ENCODE measurements at regions not wholly inside any gene's neighbourhood (a gene's known extent, or its start where the extent isn't known, plus 50 kb on each side); places are given as distances from the start of the nearest gene placed in this dataset.

DNA sequence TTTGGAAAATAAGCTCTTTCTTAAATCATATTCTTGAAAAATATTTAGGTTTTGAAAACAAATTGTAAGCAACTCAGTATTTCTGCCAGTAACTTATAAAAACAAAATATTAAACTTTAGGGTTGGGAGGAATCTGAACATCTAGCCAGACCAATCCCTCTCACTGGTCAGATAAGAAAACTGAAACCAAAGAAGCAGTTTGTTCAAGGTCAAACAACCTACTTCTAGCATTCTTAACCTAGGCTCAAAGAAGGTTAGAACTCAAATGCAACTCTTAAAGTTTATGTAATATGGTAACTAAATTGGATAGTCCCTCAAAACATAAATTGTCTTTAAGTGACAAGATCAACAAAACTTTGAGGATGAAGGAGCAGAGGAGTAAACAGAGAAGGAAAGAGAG lies 374.9 kb upstream of the TNC start:
- no peak for DNase-seq

DNA sequence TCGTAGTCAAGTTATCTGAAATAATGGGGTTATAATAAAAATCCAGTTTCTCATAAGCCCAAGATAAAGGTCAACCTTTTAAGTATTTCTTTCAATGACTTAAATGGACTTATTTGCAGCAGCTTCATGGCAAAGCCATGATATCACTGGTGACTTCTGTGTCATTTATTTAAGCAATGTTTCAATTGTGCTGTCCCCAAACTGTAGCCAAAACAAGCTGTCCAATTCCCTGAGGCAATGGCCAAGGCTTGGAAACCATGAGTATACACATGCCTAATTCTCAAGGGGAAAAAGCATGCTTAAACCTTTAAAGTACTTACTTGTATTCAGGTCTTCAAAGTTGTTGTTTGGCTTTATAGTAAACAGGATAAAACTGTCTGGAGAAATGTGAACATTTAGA lies 376.4 kb upstream of the TNC start:
- no peak for DNase-seq

DNA sequence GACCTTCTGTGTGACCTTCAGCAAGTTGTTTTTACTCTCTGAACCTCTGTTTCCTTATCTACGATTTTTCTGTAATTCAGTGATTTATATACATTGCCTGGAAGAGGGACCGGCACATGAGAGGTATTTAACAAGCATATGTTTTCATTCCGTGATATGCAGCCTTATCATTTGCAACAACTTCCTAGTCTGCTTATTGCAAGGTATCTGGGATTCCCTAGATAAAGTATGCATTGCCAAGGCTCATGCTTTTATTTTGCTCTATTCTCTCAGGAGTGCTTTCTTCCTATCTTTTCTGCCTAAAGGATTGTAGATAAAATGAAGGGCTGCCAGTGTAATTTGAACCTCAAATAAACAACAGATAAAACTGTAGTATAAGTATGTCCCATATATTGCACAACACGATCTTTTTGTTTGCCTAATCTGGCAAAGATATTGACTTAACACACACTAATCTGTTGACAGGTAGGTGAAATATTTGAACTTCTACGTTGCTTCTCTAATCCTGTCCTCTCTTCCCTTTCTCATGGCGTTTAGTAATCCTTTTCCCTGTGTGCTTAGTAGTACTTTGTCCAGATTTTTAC lies 377.2 kb upstream of the TNC start:
- no peak for DNase-seq

DNA sequence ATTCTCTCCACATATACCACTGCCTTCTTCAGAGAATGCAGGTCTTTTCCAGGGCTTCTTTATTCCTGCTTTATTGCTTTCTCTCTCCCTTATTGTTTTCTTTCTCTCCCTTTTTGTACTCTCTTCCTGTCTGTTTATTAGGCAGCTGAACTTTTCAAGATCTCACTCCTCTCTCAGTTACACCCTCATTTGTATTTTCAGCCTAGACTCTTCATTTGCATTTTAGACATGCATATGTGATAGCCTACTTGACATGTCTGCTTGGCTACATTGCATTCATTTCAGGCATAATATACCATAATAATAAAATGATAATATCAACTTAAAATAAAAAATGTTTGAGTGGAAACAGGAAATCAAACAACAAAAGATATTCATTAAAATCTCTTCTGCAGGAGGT lies 377.9 kb upstream of the TNC start:
- no peak for DNase-seq

DNA sequence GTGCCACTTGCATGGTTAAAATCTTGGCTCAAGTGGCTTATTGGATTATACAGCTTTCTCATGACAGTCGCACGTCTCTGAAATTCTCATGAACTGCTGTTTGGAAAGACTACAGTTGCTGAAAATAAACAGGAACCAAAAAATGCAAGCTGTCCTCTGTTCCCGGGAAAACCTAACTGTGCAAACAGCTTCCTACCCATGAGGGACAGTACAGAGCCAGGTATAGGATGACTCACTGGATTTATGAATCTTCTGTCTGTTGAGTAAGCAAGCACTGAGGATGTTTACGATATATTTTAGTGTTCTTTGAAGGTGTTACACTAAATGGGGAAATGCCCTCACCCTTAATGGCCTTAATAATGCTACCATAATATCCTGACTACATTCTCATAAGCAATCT lies 380.3 kb upstream of the TNC start:
- no peak for DNase-seq

DNA sequence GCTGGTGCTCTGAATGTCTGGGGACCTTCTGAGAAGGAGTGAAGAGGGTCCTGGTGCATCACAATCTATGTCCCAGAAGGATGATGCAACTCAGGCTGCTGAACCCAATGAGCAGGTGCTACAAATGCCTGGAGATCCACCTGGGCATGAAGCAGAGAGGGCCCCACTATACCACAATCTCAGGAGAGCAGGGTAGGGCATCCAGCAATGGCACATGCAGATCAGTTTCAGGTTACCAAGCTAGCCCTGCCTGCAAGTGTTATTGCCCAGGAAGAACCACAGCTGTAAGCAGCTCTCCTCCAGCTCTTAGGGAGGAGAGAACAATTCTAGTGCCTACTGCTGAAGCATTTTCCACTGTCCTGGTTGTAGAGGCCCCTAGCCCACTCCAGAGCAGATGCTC lies 389.2 kb upstream of the TNC start:
- DNase-seq: no peak

DNA sequence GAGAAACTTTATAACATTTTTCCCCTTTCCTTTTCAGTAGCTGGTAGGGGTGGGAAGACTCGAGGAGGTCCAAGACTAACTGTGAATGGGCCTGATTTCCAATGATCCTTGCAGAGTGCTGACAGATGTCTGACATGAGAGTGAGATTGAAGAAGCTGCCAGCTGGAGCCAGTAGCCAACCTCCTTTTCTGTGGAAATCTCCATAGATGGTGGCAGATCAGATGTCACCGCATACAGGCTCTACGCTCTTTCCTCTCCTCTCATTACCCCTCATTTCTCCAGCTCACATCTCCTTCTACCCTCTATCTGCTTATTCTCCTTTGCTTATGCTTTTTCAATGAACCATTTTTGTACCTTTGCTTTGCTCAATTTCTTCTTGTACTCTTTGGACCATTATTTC lies 395.2 kb upstream of the TNC start:
- no peak for DNase-seq

DNA sequence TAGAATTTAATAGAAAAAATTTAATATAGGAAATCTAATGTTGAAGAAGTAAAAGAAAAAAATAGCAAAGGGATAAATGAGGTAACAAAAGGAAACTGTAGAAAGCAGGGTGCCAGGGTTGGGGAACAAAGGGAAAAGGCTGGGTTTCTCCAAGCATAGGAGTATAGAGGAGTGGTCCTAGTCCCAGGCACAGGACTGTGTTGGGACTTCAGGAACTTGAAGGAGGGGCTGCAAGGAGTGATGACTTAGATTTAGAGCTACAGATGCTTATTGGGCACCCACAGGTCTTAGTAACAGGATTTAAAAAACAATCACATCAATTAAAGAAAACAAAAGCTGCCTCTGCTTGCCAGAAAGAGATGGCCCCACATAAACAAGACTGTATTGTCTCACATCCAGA lies 396.5 kb upstream of the TNC start:
- DNase-seq: no peak

DNA sequence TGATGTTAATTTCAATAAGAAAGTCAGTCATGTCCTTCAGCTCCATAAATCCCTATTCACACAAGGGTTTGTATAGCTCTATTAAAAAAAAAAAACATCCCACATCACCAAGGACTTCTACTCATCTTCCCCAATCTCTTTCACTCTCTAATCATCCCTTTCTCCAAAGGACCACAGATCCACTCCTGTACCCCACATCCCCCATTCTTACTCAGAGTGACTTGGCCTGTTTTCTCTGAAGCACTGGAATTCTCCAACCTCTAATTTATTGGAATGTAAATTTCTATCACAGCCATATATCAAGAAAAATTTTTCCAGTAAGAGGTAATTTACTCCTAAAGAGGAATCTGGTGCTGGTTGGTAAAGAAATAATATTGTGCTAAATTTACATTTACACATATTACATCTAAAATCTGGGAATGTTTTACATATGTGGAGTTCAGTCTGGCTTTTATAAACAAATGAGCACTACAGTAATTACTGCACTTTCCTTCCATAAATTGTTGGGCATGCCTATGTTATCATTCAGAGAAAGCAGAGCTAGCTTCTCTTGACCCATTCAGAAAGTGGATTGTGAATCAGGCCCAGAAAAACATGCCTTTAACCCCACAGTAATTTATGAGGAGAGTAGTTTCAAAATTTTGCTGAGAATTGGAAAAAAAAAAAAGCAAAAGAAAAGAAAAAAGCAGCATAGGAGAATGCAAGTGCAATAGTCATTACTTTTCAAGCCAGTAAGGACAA lies 399.5 kb upstream of the TNC start:
- DNase-seq: no peak

DNA sequence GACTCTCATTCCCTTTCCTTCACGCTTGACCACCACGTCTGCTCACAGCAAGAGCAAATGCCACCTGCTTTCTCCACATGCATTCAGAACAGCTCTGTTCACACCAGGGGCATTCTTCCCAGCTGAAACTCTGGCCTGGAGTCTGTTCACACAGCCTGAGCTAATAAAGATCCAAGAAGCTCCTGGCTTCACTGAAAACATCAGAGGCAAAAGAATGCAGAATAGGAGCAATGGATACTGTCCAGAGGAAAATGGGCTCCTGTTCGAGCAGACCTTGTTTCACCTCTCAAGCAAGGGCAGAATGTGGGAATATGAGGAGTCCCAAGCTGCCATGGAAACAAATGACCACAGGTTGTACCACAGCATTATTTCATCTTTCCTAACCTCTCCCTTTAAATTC lies 402.7 kb upstream of the TNC start:
- DNase-seq: no peak

DNA sequence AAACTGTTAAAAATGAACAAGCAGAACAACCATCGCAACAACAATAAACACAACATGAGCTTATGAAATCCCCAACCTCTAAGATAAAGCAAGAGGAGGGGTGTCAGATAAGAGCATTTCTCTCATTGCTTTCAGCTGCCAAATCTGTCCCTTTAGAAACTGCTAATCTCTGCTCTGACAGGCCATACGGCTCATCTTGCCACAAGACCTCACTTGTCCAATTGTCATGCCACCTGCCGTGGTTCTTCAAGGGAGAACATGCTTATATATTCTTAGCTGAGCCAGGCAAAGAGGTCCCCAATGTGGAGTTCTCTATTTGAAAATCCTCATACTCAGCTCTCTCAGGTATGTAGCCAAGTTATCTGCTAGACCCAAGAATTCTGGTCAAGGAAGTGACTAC lies 405.0 kb upstream of the TNC start:
- DNase-seq: no peak

DNA sequence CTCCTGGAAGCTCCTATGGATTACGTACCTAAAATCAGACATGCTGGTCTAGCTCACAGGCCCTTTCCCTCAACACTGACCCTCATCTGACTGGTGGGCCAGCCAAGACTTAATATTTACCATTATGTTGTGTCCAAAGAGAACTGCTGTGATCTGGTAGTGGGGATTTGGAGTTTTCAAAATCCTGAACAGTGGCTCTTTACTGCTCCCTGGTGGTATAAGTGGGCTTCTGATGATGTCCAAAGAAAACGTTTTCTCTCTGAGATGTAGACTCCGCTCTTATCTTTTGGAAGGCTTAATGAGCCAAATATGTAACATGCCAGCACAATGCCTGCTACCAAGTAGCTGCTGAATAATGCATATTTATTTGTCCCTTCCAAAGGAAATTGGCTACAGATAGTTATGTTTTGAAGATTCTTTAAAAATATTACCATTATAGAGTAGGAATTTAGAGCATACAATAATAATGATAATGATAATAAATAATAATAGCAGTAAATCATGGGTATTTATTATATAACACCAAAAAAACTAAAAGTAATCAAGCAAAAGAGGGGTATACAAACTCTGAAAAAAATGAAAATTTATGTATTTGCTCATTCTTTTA lies 406.6 kb upstream of the TNC start:
- no peak for DNase-seq

DNA sequence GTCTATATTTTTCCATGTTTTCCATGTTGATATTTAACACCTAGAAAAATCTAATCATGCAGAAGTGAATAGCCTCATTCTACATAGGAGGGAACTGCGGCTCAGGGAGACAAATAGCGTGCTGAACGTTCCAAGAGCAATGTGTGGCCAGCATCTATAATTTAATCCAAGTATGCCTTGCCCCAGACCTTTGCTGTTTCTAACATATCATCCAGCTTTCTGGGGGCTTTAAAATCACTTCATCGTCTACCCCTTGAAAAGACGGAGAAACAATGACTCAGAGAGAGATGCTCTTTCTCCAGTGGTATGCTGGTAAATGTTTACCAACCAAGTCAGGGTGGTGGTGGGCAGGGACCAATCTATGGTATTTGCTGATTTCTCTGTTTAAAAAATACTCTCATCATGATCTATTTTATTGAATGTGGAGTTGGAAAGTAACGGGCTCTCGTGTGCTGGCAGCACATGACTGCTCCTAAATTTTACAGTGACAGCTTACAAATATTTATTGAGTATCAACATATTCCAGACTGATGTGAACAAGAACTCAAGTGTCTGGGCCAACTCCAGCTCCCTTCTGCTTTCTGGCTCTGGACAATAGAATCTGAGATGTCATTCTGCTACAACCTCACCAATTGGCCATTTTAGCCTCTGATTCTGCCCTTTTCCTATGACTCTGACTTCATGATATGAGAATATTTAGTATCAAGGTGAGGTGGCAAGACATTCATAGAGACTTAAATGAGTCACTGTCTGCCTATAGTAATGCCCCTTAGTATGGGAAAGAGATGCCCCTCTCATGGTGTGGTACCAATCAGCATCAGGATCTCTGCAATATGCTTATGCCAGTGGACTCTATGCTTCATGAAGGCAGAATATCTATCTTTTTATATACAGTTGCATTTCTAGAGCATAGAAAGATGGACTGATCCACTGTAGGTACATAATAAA lies 407.4 kb upstream of the TNC start:
- DNase-seq: no peak

DNA sequence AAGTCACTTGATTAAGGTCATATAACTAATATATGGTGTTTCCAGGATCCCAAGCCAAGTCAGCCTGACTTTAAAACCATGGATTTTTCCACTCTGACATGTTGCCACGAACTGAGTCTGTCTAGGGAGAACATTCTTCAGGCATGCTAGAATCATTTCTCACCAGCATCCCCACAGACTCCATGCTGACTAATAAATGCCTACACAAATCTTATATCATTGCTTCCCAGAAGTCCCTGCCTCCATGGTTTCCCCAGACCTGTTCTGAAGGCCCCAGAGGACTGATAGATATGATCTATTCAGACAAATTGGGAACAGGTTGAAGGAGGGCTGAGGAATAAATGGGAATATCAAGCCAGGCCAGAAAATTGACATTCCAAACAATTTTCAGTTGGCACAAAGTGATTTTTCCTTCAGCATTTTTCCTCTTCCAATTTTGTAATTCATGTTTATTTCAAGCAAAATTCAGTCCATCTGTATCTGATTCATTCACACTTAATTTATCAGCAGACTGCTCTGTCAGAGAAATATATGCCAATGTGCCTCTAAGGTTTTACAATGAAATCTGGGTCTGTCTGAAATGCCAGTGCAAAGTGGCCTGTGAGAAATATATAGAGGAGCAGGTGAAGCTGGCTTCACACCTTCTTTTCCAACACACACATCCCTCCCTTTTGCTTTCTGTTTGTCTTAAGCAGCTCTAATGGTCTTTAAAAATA lies 413.6 kb upstream of the TNC start:
- DNase-seq: no peak

DNA sequence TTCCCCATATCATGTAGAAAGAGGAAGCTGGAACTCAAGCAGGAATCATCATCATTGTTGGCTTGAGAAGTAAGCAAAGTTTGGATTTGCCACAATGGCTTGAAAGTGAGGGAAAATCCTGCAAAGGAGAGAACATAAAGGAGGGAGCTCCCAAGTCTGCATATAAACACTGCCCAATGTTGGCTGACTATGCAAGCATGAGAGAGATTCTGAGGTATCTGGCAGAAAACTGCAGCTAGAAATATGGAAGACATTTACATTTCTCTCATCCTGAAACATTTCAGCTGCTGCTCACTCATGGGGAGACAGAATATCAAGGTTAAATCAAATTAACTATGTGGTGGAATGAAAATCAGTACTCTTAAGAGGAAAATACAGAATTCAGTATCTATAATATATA lies 415.6 kb upstream of the TNC start:
- no peak for DNase-seq

DNA sequence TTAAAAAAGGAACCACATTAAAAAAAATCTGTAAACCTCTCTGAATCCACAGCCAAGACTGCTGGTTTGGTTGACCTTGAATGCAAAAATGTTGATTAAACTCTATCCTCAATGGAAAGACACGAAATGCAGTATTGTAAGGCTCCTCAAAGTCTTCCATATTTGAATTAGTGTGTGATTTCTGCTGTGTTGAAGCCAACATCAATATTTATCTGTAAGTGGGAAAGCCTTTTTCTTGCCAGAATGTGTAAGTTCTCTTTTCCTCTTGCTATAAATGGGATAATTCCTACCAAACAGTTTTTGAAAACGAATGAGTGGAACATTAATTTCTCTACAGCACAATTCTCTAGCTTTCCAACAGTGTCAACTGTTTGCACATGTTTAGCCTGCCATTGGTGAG lies 422.1 kb upstream of the TNC start:
- no peak for DNase-seq

DNA sequence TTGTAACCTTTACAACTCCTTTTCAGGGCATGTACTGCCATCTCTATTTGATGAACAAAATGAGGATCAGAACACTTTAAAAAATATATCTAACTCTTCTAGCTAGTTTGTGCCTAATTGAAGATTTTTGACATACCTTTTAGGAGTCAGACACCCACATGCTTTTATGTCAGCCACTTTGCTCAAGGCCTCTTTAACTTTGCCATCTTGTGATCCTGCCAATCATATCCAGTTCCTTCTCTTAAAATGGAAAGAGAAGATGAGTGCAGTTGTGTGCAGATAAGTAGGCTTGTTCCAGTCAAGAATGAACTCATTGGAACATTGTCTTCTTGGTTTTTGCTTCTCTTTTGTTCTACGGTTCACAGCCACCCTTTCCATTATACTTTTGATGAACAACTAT lies 425.6 kb upstream of the TNC start:
- DNase-seq: no peak

DNA sequence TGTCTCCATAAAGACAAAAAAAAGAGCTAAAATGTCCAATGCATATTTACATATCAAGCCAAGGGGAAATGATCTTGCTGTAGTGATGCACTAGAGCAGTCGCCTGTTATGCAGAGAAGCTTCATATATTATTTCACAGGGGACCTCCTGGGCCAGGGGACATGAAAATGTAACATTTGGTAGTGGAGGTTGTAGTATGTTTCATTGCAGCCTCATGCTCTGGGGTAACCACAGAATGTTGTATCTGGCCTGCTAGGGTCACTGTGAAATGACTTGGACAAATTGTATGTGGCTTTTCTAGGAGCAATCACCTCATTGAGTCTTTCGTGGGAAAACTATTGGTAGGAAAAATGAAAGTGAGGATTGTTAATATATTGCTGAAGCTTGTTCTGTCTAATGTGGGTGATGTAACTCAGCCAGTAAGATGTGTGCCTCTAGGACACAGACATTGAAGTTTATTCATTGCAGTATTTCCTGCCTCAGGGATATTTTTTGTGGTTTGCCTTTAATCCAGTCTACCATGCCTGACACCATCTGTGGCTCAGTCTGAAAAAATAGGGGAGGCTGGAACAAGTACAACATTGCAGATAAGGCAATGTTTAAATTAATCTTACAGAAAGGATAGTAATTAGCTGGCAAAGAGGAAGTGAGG lies 430.8 kb upstream of the TNC start:
- no peak for DNase-seq

DNA sequence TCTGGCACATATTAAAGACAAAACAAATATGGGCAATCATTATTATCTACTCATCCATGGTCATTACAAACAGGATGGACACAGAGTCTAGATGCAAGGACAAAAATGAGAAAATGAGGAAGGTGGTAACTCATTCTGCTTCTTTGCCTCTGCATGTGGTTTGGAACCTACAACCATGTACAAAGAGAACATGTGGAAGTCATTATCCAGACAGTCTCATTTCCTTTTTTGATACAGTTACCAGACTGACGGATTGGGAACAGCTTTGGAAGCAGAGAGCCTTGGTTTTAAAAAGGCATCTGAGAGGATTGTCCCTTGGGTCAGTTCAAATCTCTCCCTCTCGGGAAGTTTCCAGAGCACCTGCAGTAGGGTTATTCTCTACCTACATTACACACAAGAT lies 433.4 kb upstream of the TNC start:
- no peak for DNase-seq

DNA sequence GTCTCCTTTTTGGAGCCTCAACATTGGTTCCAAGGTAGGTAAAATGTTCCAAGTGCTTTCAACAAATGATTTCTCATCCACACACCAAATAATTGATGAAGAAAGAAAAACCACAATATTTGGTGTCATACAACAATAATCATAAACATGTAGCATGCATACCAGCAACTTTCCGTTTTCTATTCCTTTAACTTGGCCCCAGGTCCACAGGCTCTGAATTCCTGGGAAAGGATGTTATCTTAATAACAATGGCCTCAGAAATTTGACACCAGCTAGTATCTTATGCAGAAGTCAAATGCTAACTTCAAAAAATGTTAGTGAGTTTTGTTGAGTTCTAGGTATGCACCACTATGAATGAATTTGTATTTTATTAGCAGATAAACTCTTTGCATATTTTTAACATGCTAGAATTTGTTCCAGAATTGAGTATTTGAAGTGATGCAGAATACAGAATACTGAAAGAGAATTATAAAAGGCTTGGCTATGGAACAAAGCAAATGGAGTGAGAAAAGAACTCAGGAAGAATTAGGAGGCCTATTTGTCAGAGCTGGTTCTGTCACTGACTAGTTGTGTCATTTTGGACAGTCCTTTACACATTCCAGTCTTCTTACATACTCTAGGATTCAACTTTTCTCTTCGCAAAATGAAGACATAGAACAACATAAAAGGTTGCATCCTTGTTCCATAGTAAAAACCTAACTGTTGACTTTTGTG lies 435.3 kb upstream of the TNC start:
- DNase-seq: no peak

DNA sequence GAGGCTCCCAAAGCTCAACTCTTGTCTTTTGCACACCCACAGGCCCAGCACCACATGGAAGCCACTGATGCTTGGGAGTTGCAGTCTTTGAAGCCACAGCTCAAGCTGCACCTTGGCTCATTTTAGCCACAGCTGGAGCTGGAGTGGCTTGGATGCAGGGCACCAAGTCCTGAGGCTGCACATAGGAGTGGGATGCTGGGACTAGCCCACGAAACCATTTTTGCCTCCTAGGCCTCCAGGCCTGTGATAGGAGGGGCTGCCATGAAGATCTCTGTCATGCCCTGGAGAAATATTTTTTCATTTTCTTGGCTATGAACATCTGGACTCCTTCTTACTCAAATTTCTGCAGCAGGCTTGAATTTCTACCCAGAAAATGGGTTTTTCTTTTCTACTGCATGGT lies 438.5 kb upstream of the TNC start:
- no peak for DNase-seq

DNA sequence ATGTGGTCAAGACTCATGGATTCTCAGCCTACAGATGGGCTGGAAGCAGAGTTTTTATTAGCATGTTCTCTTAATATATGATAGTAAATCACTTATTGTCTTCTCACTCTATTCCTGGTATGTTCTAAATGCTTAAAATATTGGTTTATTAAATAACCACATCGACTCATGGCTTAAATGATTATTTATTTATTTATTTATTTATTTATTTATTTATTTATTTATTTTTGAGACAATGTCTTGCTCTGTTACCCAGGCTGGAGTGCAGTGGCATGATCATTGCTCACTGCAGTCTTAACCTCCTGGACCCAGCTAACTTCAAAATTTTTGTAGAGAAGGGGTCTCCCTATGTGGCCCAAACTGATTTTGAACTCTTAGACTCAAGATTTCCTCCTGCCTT lies 457.2 kb upstream of the TNC start:
- no peak for DNase-seq
